ENCODE measurements at regions not wholly inside any gene's neighbourhood (a gene's known extent, or its start where the extent isn't known, plus 50 kb on each side); places are given as distances from the start of the nearest gene placed in this dataset.

DNA sequence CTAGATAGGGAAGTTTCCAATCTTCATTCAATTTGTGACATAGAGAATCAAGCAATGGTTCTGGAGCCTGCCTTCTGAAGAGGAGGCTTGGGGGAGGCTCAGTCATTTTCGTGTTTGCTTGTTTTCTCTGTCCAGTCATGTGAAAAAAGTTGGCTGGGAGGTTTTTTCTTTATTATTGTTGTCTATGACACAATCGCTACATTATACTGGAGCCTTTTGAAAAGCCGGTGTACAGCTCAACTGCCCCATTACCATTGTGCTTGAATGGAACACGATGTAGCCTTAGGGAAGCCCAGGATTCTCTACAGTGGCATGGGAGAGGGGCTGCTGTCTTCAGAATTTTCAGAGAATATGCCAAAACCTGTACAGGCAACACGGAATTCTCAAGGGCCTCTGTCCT lies 57.9 kb upstream of the NCAM1 start:
- TF ChIP-seq, protein P1, sequence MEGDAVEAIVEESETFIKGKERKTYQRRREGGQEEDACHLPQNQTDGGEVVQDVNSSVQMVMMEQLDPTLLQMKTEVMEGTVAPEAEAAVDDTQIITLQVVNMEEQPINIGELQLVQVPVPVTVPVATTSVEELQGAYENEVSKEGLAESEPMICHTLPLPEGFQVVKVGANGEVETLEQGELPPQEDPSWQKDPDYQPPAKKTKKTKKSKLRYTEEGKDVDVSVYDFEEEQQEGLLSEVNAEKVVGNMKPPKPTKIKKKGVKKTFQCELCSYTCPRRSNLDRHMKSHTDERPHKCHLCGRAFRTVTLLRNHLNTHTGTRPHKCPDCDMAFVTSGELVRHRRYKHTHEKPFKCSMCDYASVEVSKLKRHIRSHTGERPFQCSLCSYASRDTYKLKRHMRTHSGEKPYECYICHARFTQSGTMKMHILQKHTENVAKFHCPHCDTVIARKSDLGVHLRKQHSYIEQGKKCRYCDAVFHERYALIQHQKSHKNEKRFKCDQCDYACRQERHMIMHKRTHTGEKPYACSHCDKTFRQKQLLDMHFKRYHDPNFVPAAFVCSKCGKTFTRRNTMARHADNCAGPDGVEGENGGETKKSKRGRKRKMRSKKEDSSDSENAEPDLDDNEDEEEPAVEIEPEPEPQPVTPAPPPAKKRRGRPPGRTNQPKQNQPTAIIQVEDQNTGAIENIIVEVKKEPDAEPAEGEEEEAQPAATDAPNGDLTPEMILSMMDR (IDR thresholded peaks at IDR 0.05) = no peak
- no peak for TF ChIP-seq POLR2A (IDR thresholded peaks at IDR 0.05)
